Esophagus squamous epithelium (tissue), 5 donors: ENCODE measurements at regions not wholly inside any gene's neighbourhood (a gene's known extent, or its start where the extent isn't known, plus 50 kb on each side); places are given as distances from the start of the nearest gene placed in this dataset.

Experiments
- DNase-seq: peaks from one replicate; lab custom pipeline; 2025; lab: John Stamatoyannopoulos, UW
- H3K27ac ChIP-seq, 4 donors: fragments of 200-600 bp; sonication (generic); one replicate each; pipeline ENCODE4 v1.5.1; 2016 to 2019; ENCODE audit warnings: mild to moderate bottlenecking in 1 of 4
- H3K27me3 ChIP-seq, 4 donors: fragments of 200-600 bp; sonication (generic); 1 replicate in 3 of 4; 2 replicates in 1 of 4; pipeline versions ENCODE4 v1.5.1 to v1.6.0; 2017 to 2021; ENCODE audit warnings: antibody characterized with exemption in 1 of 4
- H3K36me3 ChIP-seq, 3 donors: fragments of 200-600 bp; sonication (generic); one replicate each; pipeline ENCODE4 v1.5.1; 2016 to 2019
- H3K4me1 ChIP-seq, 3 donors: fragments of 200-600 bp; sonication (generic); one replicate each; pipeline ENCODE4 v1.5.1; 2017 to 2019
- H3K4me3 ChIP-seq, 4 donors: fragments of 200-600 bp; sonication (generic); 1 replicate in 3 of 4; 2 replicates in 1 of 4; pipeline ENCODE4 v1.5.1; 2016 to 2019; ENCODE audit warnings: mild to moderate bottlenecking in 2 of 4, moderate library complexity in 1 of 4
- H3K9me3 ChIP-seq, 3 donors: fragments of 200-600 bp; sonication (generic); one replicate each; pipeline ENCODE4 v1.5.1; 2016 to 2019
- CTCF ChIP-seq, 6 experiments: fragments of 450-650 bp in 4 of 6; fragments of 200-600 bp in 2 of 6; sonication (generic) in 2 of 6; IDR thresholded peaks; one replicate each; pipeline ENCODE4 v1.5.1; 2016 to 2019; ENCODE audit warnings: antibody characterized with exemption in 6 of 6, mild to moderate bottlenecking in 4 of 6, moderate library complexity in 4 of 6
- POLR2A ChIP-seq, 4 donors: fragments of 450-650 bp; IDR thresholded peaks; one replicate each; pipeline ENCODE4 v1.6.1; 2017; ENCODE audit warnings: antibody characterized with exemption in 4 of 4, mild to moderate bottlenecking in 4 of 4, moderate library complexity in 3 of 4
- WGBS, 2 donors: methylation state at CpG; one replicate each; pipeline ENCODE4 v1.1.5; 2018; 5-methylcytosine and 5-hydroxymethylcytosine counted together
- intact Hi-C: fragments of 100-400 bp; cut with DNase I; formaldehyde crosslinking; loops from one replicate; pipeline ENCODE4 v1.15.0; 2022
- donor health status: DM: yes; HTN: yes; CAD: no.

- Histone ChIP-seq H3K4me1 (no peaks in the 10 kb centered on the region), H3K27me3 (no peaks in the 10 kb centered on the region), H3K4me3 (no peak overlapping the region), H3K27ac (no peak overlapping the region), H3K9me3 (no peaks in the 10 kb centered on the region), H3K36me3 (no peaks in the 10 kb centered on the region)
- TF ChIP-seq POLR2A (IDR thresholded peaks at IDR 0.05) (no peak), CTCF (IDR thresholded peaks at IDR 0.05) (no peak)
- DNase-seq = no peak
- intact Hi-C loops = no loop called here
Observed at GRCh38 chr13:73731564-73731963, 402.6 kb downstream of the KLF12 start.

GRCh38 chr13:73730014-73730413 lies 404.2 kb downstream of the KLF12 start:
- H3K4me1 ChIP-seq = no peaks in the 10 kb centered on the region
- H3K4me3 ChIP-seq = no peak overlapping the region
- WGBS, 2 donors = 82 to 84% methylated on average over 5 of the region's 5 CpGs
- intact Hi-C loops = no loop called here
- H3K36me3 ChIP-seq = no peaks in the 10 kb centered on the region
- TF ChIP-seq CTCF (IDR thresholded peaks at IDR 0.05) (no peak), POLR2A (IDR thresholded peaks at IDR 0.05) (no peak)
- no peaks in the 10 kb centered on the region for H3K9me3 ChIP-seq
- H3K27ac ChIP-seq = no peak overlapping the region
- H3K27me3 ChIP-seq = no peaks in the 10 kb centered on the region
- no peak for DNase-seq

- 89 to 90% methylated on average over 1 of the region's 1 CpG for WGBS, 2 donors
- DNase-seq = no peak
- Histone ChIP-seq H3K27ac (no peak overlapping the region), H3K4me3 (no peak overlapping the region), H3K36me3 (no peaks in the 10 kb centered on the region), H3K27me3 (no peaks in the 10 kb centered on the region), H3K4me1 (no peaks in the 10 kb centered on the region), H3K9me3 (no peaks in the 10 kb centered on the region)
- intact Hi-C loops = no loop called here
- TF ChIP-seq CTCF (IDR thresholded peaks at IDR 0.05) (no peak), POLR2A (IDR thresholded peaks at IDR 0.05) (no peak)
Observed at GRCh38 chr13:73729046-73729445, 405.2 kb downstream of the KLF12 start.

GRCh38 chr13:73722120-73722519 lies 412.1 kb downstream of the KLF12 start:
- no peak for DNase-seq
- no peak overlapping the region for H3K4me3 ChIP-seq
- H3K27ac ChIP-seq = no peak overlapping the region
- H3K9me3 ChIP-seq = no peaks in the 10 kb centered on the region
- H3K4me1 ChIP-seq = peaks cover 0 to 28% (median 1%) of the 10 kb centered on the region in 3 donors
- WGBS, 2 donors = 47 to 67% methylated on average over 1 of the region's 1 CpG
- no peaks in the 10 kb centered on the region for H3K36me3 ChIP-seq
- H3K27me3 ChIP-seq = no peaks in the 10 kb centered on the region
- intact Hi-C loops = no loop called here
- TF ChIP-seq POLR2A (IDR thresholded peaks at IDR 0.05) (no peak), CTCF (IDR thresholded peaks at IDR 0.05) (peak in 1 of 6 experiments; percentile 52)

GRCh38 chr13:73721571-73721970 lies 412.6 kb downstream of the KLF12 start:
- Histone ChIP-seq H3K27me3 (no peaks in the 10 kb centered on the region), H3K4me1 (peaks cover 0 to 33% (median 4%) of the 10 kb centered on the region in 3 donors), H3K36me3 (no peaks in the 10 kb centered on the region), H3K27ac (no peak overlapping the region), H3K9me3 (no peaks in the 10 kb centered on the region), H3K4me3 (no peak overlapping the region)
- WGBS, 2 donors = 95 to 98% methylated on average over 4 of the region's 4 CpGs
- TF ChIP-seq CTCF (IDR thresholded peaks at IDR 0.05) = no peak
- intact Hi-C loops = no loop called here
- no peak for DNase-seq
